MCF 10A (cell line): ENCODE measurements at regions not wholly inside any gene's neighbourhood (a gene's known extent, or its start where the extent isn't known, plus 50 kb on each side); places are given as distances from the start of the nearest gene placed in this dataset.

Experiments used
- BruUV-seq: library from RNA; stranded (reverse); fragments of 400-500 nt; replicated peaks from 2 replicates; lab custom pipeline; 2021; lab: Mats Ljungman, UMichigan
- CTCF ChIA-PET: fragments of 300-600 bp; sonication (Branson Sonifier 250); formaldehyde crosslinking; extraction: SDS; loops from one replicate; lab custom pipeline; 2021; ENCODE audit warnings: antibody characterized with exemption, inconsistent platforms; lab: Yijun Ruan, JAX
- POLR2A ChIA-PET: fragments of 300-600, 350-650 bp; sonication (Branson Sonifier 250); formaldehyde crosslinking; extraction: SDS; loops from one replicate; lab custom pipeline; 2020; ENCODE audit warnings: antibody characterized with exemption, inconsistent platforms; lab: Yijun Ruan, JAX
- DNase-seq: peaks from one replicate; pipeline ENCODE4 v3.0.0-alpha.2; 2018; ENCODE audit not compliant: unreplicated experiment
- H3K27ac Mint-ChIP-seq: one replicate; pipeline ENCODE4 v1.8.0; 2022; ENCODE audit warnings: mild to moderate bottlenecking, low read depth, mixed read lengths; ENCODE audit not compliant: unreplicated experiment
- H3K27me3 Mint-ChIP-seq: one replicate; pipeline ENCODE4 v1.8.0; 2022; ENCODE audit warnings: mixed read lengths; ENCODE audit not compliant: insufficient read depth, unreplicated experiment
- H3K36me3 Mint-ChIP-seq: one replicate; pipeline ENCODE4 v1.8.0; 2022; ENCODE audit warnings: mild to moderate bottlenecking, moderate library complexity, mixed read lengths; ENCODE audit not compliant: insufficient read depth, unreplicated experiment
- H3K4me1 Mint-ChIP-seq: one replicate; pipeline ENCODE4 v1.8.0; 2022; ENCODE audit warnings: mixed read lengths; ENCODE audit not compliant: insufficient read depth, unreplicated experiment
- H3K4me3 Mint-ChIP-seq: one replicate; pipeline ENCODE4 v1.8.0; 2022; ENCODE audit warnings: mild to moderate bottlenecking, moderate library complexity, mixed read lengths; ENCODE audit not compliant: unreplicated experiment
- H3K9me3 Mint-ChIP-seq: one replicate; pipeline ENCODE4 v1.8.0; 2022; ENCODE audit warnings: mixed read lengths; ENCODE audit not compliant: unreplicated experiment
- intact Hi-C: fragments of 100-400 bp; cut with micrococcal nuclease; formaldehyde crosslinking; loops from 2 replicates; pipeline ENCODE4 v1.14.1; 2022
- TF ChIP-seq, protein P1 (sequence below): fragments of 200-600 bp; IDR thresholded peaks from one replicate; pipeline ENCODE4 v1.8.0; 2022; ENCODE audit warnings: antibody characterized with exemption, mild to moderate bottlenecking; ENCODE audit not compliant: unreplicated experiment

DNA sequence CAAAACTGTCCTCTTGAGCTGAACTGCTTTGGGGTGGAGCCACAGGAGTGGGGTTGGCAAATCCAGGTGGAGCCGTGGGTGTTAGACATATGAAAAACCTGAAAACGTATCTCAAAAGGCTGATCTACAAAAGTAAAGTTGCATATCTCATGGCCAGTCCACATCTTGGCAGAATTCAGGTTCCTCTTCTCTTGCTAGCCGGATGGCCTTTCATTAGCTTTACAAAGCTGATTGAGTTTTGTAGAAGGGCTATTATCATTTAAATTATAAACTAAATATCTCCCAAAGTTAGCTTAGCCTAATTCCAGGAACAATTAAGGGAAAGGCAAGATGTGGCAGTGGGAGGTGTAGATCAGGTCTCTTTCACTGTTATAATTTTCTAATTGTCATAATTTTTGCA is 1427.7 kb downstream of the EFNB2 start:
- intact Hi-C loops, result no loop called here
- Mint-ChIP-seq H3K27me3 (no peaks in the 10 kb centered on the region), H3K9me3 (no peaks in the 10 kb centered on the region), H3K36me3 (no peaks in the 10 kb centered on the region), H3K4me3 (no peak overlapping the region), H3K27ac (no peak overlapping the region), H3K4me1 (no peaks in the 10 kb centered on the region)
- ChIA-PET POLR2A (no interaction called here), CTCF (no interaction called here)
- TF ChIP-seq, protein P1, sequence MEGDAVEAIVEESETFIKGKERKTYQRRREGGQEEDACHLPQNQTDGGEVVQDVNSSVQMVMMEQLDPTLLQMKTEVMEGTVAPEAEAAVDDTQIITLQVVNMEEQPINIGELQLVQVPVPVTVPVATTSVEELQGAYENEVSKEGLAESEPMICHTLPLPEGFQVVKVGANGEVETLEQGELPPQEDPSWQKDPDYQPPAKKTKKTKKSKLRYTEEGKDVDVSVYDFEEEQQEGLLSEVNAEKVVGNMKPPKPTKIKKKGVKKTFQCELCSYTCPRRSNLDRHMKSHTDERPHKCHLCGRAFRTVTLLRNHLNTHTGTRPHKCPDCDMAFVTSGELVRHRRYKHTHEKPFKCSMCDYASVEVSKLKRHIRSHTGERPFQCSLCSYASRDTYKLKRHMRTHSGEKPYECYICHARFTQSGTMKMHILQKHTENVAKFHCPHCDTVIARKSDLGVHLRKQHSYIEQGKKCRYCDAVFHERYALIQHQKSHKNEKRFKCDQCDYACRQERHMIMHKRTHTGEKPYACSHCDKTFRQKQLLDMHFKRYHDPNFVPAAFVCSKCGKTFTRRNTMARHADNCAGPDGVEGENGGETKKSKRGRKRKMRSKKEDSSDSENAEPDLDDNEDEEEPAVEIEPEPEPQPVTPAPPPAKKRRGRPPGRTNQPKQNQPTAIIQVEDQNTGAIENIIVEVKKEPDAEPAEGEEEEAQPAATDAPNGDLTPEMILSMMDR, result no peak
- no peak for DNase-seq
- BruUV-seq, result no TSS peak

DNA sequence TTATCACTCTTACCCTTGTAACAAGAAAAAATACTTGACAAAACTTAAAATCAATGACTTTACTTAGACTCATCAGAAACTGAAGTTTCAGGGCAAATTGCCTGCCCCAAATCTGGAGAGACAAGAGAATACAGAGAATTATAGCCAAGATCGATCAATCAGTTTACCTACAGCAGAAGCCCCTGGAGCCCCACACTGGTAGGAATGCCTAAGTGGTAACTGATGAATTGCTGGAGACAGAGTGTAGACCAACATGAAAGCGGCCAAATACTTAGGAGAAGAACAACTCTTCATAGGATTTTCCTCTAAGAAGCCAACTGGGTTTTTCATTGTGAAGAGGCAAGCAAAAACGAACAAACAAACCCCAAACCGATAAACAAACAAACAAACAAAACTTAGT is 1430.0 kb downstream of the EFNB2 start:
- intact Hi-C loops, result no loop called here
- H3K4me3 Mint-ChIP-seq, result no peak overlapping the region
- no peaks in the 10 kb centered on the region for H3K36me3 Mint-ChIP-seq
- ChIA-PET POLR2A (interaction anchor here (0.7 kb wide), 1 partner anchor 1548 kb away, joined by 3 read pairs; no protein-coding TSS in a partner anchor), CTCF (no interaction called here)
- no peaks in the 10 kb centered on the region for H3K27me3 Mint-ChIP-seq
- no peak overlapping the region for H3K27ac Mint-ChIP-seq
- no peak for DNase-seq
- no TSS peak for BruUV-seq
- TF ChIP-seq, protein P1, result no peak
- no peaks in the 10 kb centered on the region for H3K4me1 Mint-ChIP-seq
- H3K9me3 Mint-ChIP-seq, result no peaks in the 10 kb centered on the region

DNA sequence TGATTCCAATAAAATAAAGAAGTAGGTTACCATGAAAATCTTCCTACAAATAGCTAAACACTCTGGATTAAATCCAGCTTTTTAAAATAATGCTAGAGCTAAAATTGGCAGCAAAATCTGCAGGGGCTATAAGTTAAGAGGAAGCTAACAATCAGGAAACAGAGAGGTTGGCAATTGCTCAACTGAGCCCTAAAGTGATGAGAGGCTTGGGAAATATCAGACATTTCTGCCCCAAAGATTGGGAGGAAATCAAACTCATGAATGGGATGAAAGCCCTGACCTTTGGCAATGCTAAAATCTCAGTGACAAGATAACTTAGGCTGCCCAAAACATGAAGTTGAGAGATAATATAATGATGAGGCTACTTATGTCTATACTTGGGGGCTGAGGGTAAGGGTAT is 1437.9 kb downstream of the EFNB2 start:
- Mint-ChIP-seq H3K4me3 (no peak overlapping the region), H3K27ac (no peak overlapping the region), H3K4me1 (no peaks in the 10 kb centered on the region), H3K36me3 (no peaks in the 10 kb centered on the region), H3K9me3 (no peaks in the 10 kb centered on the region), H3K27me3 (no peaks in the 10 kb centered on the region)
- BruUV-seq, result no TSS peak
- no peak for DNase-seq
- POLR2A ChIA-PET, result no interaction called here
- intact Hi-C loops, result no loop called here
- TF ChIP-seq, protein P1, result no peak
- CTCF ChIA-PET, result interaction anchor here (0.5 to 0.7 kb wide), 2 partner anchors 124 to 324 kb away, joined by 3 read pairs; no protein-coding TSS in a partner anchor

DNA sequence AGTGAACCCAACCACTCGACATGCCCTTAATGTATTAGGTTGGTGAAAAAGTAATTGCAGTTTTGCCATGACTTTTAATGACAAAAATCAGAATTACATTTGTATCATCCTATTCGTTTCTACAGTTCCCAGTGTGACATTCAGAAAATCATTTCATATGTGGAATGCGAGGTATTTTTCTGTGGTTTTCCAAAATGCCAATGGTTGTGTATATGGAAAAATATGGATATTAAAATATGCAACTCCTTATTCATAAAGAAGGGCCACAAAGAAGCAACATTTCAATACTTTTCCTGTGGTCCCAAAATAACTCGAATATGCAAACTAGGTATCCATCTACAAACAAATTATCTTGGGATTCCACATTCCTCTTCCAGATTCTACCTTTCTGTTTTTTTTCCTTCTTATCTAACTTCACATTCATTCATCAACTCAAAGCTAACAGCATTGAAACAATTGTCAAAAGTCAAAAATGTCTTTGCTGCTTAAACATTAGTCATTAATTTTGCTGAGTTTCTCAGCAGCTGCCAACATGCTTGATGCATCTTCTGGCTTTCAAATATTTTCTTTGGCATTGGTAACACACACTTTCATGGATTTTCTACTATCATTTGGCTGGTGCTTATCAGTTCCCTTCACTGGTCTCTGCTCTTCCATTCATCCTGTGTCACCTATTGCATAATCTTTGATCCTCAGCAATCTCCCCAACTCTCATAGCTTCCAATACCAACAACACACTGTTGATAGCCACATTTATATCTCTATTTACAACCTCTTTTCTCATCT is 1445.4 kb downstream of the EFNB2 start:
- Mint-ChIP-seq H3K4me3 (no peak overlapping the region), H3K9me3 (no peaks in the 10 kb centered on the region), H3K27ac (no peak overlapping the region), H3K4me1 (peaks cover 7% of the 10 kb centered on the region), H3K36me3 (no peaks in the 10 kb centered on the region), H3K27me3 (no peaks in the 10 kb centered on the region)
- CTCF ChIA-PET, result interaction anchor here (0.6 kb wide), 1 partner anchor 168 kb away, joined by 3 read pairs; no protein-coding TSS in a partner anchor
- POLR2A ChIA-PET, result no interaction called here
- intact Hi-C loops, result no loop called here
- no peak for DNase-seq
- TF ChIP-seq, protein P1, result no peak
- no TSS peak for BruUV-seq
